Adrenal gland (tissue), 9 donors: ENCODE measurements at regions not wholly inside any gene's neighbourhood (a gene's known extent, or its start where the extent isn't known, plus 50 kb on each side); places are given as distances from the start of the nearest gene placed in this dataset.
A peak's percentile ranks its signal among the peaks of the same experiment; 100 is the strongest.

Experiments
- DNase-seq, 7 donors: peaks; one replicate each; pipeline ENCODE4 v3.0.0-alpha.2; 2019 to 2020
- H3K27ac ChIP-seq, 5 donors: fragments of 200-600 bp; sonication (generic) in 4 of 5; 1 replicate in 3 of 5; 2 replicates in 2 of 5; pipeline versions ENCODE4 v1.5.1 to v1.8.0; 2016 to 2020; ENCODE audit warnings: mild to moderate bottlenecking in 1 of 5
- H3K27me3 ChIP-seq: fragments of 200-600 bp; 2 replicates; pipeline ENCODE4 v1.8.0; 2021
- H3K36me3 ChIP-seq, 2 donors: fragments of 200-600 bp; replicated peaks in 1 of 2; 1 replicate in 1 of 2; 2 replicates in 1 of 2; pipeline versions ENCODE4 v1.5.1 to v1.8.0; 2018 to 2022
- H3K4me1 ChIP-seq, 2 donors: fragments of 200-600 bp; replicated peaks in 1 of 2; 1 replicate in 1 of 2; 2 replicates in 1 of 2; pipeline versions ENCODE4 v1.5.1 to v1.8.0; 2018 to 2021
- H3K4me3 ChIP-seq, 4 donors: fragments of 200-600 bp; sonication (generic) in 3 of 4; one replicate each; pipeline ENCODE4 v1.5.1; 2016 to 2018
- H3K9me3 ChIP-seq, 3 donors: fragments of 200-600 bp; sonication (generic) in 1 of 3; replicated peaks in 1 of 3; 1 replicate in 2 of 3; 2 replicates in 1 of 3; pipeline versions ENCODE4 v1.5.1 to v1.8.0; 2016 to 2021
- POLR2A ChIP-seq, 2 donors: fragments of 450-650 bp; IDR thresholded peaks; one replicate each; pipeline ENCODE4 v1.6.1; 2017; ENCODE audit warnings: antibody characterized with exemption in 2 of 2, mild to moderate bottlenecking in 2 of 2, moderate library complexity in 1 of 2
- WGBS, 4 donors: extraction: QIAGEN DNeasy Blood & Tissue Kit in 2 of 4; methylation state at CpG; one replicate each; pipeline versions ENCODE4 v1.1.5 to v1.1.7; 2013 to 2017; 5-methylcytosine and 5-hydroxymethylcytosine counted together
- intact Hi-C, 2 donors: fragments of 100-400 bp; cut with DNase I; formaldehyde crosslinking; loops; one replicate each; pipeline versions ENCODE4 v1.14.1 to v1.15.0; 2022 to 2023
- TF ChIP-seq, protein P1 (sequence below), 6 experiments: fragments of 450-650 bp in 4 of 6; fragments of 200-600 bp in 2 of 6; sonication (generic) in 1 of 6; IDR thresholded peaks; 1 replicate in 5 of 6; 2 replicates in 1 of 6; pipeline versions ENCODE4 v1.5.1 to v1.8.0; 2016 to 2021; ENCODE audit warnings: antibody characterized with exemption in 6 of 6, mild to moderate bottlenecking in 2 of 6, moderate library complexity in 1 of 6
- donor health status: healthy with polysubstance abuse.
- donor health status: Bipolar disorder and iron deficiency.
- donor health status: DM: yes; HTN: yes; CAD: no.
- donor health status: DM: no; HTN: no; CAD: no.
- donor health status: DM: no; HTN: no; CAD: no.

DNA sequence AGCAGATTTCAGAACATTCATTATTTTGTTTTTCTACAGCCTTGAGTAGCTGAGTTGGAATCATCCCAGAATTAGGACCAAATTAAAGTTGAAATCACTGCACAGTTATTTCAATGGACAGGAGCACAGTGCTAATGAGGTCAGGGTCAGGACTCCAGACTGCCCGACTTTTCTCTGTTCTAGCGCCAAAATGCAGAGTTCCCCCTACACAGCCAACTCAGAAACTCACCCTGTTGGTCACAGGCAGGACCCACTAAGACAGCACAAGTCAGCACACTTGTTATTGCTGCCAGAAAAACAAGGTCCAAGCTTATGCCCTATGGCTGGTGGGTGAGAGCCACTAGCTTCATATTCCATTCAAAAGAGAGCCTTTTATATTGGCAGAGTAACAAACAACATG, 198.1 kb upstream of the KRR1 start:
- Histone ChIP-seq H3K27ac (no peak overlapping the region), H3K27me3 (no peaks in the 10 kb centered on the region), H3K36me3 (no peaks in the 10 kb centered on the region), H3K4me3 (no peak overlapping the region), H3K4me1 (peaks cover 22 to 57% of the 10 kb centered on the region in 2 donors), H3K9me3 (no peaks in the 10 kb centered on the region)
- peak in 6 of 7 donors; percentile 24 to 56 (median 36) for DNase-seq
- no peak for TF ChIP-seq POLR2A (IDR thresholded peaks at IDR 0.05)
- TF ChIP-seq, protein P1, sequence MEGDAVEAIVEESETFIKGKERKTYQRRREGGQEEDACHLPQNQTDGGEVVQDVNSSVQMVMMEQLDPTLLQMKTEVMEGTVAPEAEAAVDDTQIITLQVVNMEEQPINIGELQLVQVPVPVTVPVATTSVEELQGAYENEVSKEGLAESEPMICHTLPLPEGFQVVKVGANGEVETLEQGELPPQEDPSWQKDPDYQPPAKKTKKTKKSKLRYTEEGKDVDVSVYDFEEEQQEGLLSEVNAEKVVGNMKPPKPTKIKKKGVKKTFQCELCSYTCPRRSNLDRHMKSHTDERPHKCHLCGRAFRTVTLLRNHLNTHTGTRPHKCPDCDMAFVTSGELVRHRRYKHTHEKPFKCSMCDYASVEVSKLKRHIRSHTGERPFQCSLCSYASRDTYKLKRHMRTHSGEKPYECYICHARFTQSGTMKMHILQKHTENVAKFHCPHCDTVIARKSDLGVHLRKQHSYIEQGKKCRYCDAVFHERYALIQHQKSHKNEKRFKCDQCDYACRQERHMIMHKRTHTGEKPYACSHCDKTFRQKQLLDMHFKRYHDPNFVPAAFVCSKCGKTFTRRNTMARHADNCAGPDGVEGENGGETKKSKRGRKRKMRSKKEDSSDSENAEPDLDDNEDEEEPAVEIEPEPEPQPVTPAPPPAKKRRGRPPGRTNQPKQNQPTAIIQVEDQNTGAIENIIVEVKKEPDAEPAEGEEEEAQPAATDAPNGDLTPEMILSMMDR (IDR thresholded peaks at IDR 0.05) = no peak
- 28 to 54% (median 35%) methylated on average over 2 of the region's 2 CpGs for WGBS, 4 donors
- intact Hi-C loops = no loop called here

DNA sequence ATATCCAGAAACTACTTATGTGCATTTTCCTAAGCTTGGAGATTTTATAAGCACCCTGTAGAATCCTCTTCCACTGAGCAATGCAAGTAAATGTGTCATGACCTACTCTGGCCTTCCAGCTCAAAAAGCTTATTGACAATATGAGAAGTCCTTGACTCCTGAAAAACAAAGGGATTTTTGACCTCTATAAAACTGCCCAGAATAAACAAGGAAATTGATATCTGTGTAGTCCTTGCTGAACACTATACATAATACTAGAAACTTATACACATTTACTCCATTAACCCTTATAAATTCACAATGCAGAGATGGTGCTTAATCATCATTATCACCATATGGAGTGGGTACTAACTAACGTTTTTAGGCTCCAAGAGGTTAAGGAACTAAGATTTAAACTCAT, 197.4 kb upstream of the KRR1 start:
- Histone ChIP-seq H3K36me3 (no peaks in the 10 kb centered on the region), H3K4me1 (peaks cover 22 to 57% of the 10 kb centered on the region in 2 donors), H3K27me3 (no peaks in the 10 kb centered on the region), H3K4me3 (no peak overlapping the region), H3K27ac (no peak overlapping the region), H3K9me3 (no peaks in the 10 kb centered on the region)
- intact Hi-C loops = no loop called here
- TF ChIP-seq POLR2A (IDR thresholded peaks at IDR 0.05) = no peak
- TF ChIP-seq, protein P1 (IDR thresholded peaks at IDR 0.05) = no peak
- 32 to 45% (median 38%) methylated on average over 1 of the region's 1 CpG for WGBS, 4 donors
- DNase-seq = no peak

DNA sequence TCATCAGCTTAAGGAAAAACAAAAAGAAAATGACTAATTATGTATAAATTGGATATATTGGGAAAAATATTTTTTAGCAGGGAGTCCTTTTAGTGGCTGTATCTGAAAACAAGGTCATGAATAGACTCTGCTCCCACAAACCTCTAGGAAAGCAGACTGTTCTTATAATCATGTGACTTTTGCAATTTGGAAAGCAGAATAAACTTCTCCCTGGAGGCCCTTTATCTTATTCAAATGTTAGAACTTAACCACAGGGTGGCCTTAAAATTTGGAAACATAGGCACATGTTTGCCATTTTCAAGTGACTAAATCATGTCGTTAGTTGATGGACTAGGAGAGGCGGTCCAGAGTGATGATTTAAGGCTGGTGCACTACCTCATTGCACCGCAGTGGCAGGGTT, 196.6 kb upstream of the KRR1 start:
- Histone ChIP-seq H3K4me1 (peaks cover 22 to 57% of the 10 kb centered on the region in 2 donors), H3K27me3 (no peaks in the 10 kb centered on the region), H3K9me3 (no peaks in the 10 kb centered on the region), H3K27ac (no peak overlapping the region), H3K36me3 (no peaks in the 10 kb centered on the region), H3K4me3 (no peak overlapping the region)
- intact Hi-C loops = no loop called here
- WGBS, 4 donors = 73 to 81% (median 78%) methylated on average over 3 of the region's 3 CpGs
- no peak for DNase-seq
- no peak for TF ChIP-seq POLR2A (IDR thresholded peaks at IDR 0.05)
- TF ChIP-seq, protein P1 (IDR thresholded peaks at IDR 0.05) = no peak

DNA sequence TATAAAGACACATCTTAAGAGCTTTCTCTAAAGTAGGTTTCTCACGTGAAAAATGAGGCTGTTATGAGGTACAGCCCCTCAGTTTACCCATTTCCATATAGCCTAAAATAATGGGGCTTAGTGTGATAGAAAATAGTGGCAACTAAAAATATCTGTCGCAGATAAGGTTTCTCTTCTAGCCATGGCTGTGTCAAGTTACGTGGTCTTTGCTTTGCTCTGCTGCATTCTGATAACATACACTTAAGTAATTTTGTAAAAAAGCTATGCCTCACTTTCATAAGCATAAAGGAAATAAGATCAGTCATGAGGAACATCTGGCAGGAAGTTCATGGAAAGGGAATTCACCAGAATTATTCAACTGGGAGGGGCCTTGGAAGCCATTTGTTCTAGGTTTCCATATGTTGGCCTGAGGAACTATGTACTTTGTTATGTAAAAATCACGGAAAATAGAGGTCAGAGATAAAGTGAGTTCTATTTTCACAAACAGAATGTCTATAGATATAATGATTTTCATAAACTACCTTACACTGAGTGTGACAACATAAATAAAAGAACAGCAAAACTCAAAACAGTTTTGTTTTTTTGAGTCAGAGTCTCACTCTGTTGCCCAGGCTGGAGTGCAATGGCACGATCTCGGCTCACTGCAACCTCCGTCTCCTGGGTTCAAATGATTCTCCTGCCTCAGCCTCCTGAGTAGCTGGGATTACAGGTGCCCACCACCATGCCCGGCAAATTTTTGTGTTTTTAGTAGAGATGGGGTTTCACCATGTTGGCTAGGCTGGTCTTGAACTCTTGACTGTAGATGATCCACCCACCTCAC, 195.6 kb upstream of the KRR1 start:
- intact Hi-C loops = no loop called here
- Histone ChIP-seq H3K4me1 (peaks cover 22 to 51% of the 10 kb centered on the region in 2 donors), H3K36me3 (no peaks in the 10 kb centered on the region), H3K9me3 (no peaks in the 10 kb centered on the region), H3K4me3 (no peak overlapping the region), H3K27ac (peak overlapping the region in 2 of 5 donors; percentile 11 to 28), H3K27me3 (no peaks in the 10 kb centered on the region)
- no peak for TF ChIP-seq POLR2A (IDR thresholded peaks at IDR 0.05)
- TF ChIP-seq, protein P1 (IDR thresholded peaks at IDR 0.05) = no peak
- DNase-seq = no peak
- 76 to 79% (median 77%) methylated on average over 8 of the region's 8 CpGs for WGBS, 4 donors
